NCI-H1694 treated with DMSO at 0.1 percent for 48 hours (cell line): ENCODE measurements at regions not wholly inside any gene's neighbourhood (a gene's known extent, or its start where the extent isn't known, plus 50 kb on each side); places are given as distances from the start of the nearest gene placed in this dataset.
"Not testable (repeated sequence)": the region's sequence is repeated elsewhere in the genome, so short reads cannot be mapped to it uniquely, and the experiment has no call there.

Source experiments
- DNase-seq: peaks from one replicate; lab custom pipeline; 2025; lab: John Stamatoyannopoulos, UW

- DNase-seq, result peak; percentile 66
Observed at GRCh38 chr11:93032580-93032979, 63.1 kb downstream of the MTNR1B start.

GRCh38 chr11:93033093-93033492, 63.6 kb downstream of the MTNR1B start:
- DNase-seq, result no peak

- DNase-seq, result no peak
Observed at GRCh38 chr11:93034031-93034722, 64.7 kb downstream of the MTNR1B start.

GRCh38 chr11:93034723-93035039, 65.2 kb downstream of the MTNR1B start:
- DNase-seq, result no peak

- no peak for DNase-seq
Observed at GRCh38 chr11:93038521-93038920, 69.1 kb downstream of the MTNR1B start.

GRCh38 chr11:93039531-93040240, 70.2 kb downstream of the MTNR1B start:
- DNase-seq, result no peak

- DNase-seq, result no peak
Observed at GRCh38 chr11:93041682-93042081, 72.2 kb downstream of the MTNR1B start.

GRCh38 chr11:93043186-93043585, 73.7 kb downstream of the MTNR1B start:
- not testable (repeated sequence) for DNase-seq

GRCh38 chr11:93049740-93050139, 80.3 kb downstream of the MTNR1B start:
- no peak for DNase-seq

GRCh38 chr11:93051186-93051585, 81.7 kb downstream of the MTNR1B start:
- DNase-seq, result no peak

- no peak for DNase-seq
Observed at GRCh38 chr11:93053864-93054263, 84.4 kb downstream of the MTNR1B start.

- DNase-seq, result no peak
Observed at GRCh38 chr11:93054279-93054678, 84.8 kb downstream of the MTNR1B start.

- DNase-seq, result no peak
Observed at GRCh38 chr11:93054881-93055280, 85.4 kb downstream of the MTNR1B start.

GRCh38 chr11:93059117-93059957, 89.9 kb downstream of the MTNR1B start:
- no peak for DNase-seq

GRCh38 chr11:93063086-93063485, 93.6 kb downstream of the MTNR1B start:
- DNase-seq, result no peak

GRCh38 chr11:93065074-93065674, 95.7 kb downstream of the MTNR1B start:
- not testable (repeated sequence) for DNase-seq

GRCh38 chr11:93067881-93068390, 98.5 kb downstream of the MTNR1B start:
- DNase-seq, result no peak

GRCh38 chr11:93072229-93072914, 102.9 kb downstream of the MTNR1B start:
- DNase-seq, result no peak

- no peak for DNase-seq
Observed at GRCh38 chr11:93073026-93073425, 103.6 kb downstream of the MTNR1B start.

- DNase-seq, result no peak
Observed at GRCh38 chr11:93073508-93074280, 104.2 kb downstream of the MTNR1B start.

- no peak for DNase-seq
Observed at GRCh38 chr11:93074352-93074751, 104.9 kb downstream of the MTNR1B start.
